ENCODE measurements at regions not wholly inside any gene's neighbourhood (a gene's known extent, or its start where the extent isn't known, plus 50 kb on each side); places are given as distances from the start of the nearest gene placed in this dataset.

- TF ChIP-seq CTCF (conservative IDR thresholded peaks at IDR 0.05; ENCODE audit: low read length) (no peak), EZH2phosphoT487 (IDR thresholded peaks at IDR 0.05; ENCODE audit: borderline replicate concordance) (no peak)
Observed at GRCh38 chr1:209375671-209376365, 207.7 kb upstream of the CAMK1G start.

All from Loucy (cell line).